ENCODE measurements at regions not wholly inside any gene's neighbourhood (a gene's known extent, or its start where the extent isn't known, plus 50 kb on each side); places are given as distances from the start of the nearest gene placed in this dataset.

GRCh38 chr14:71672596-71672995 is 259.6 kb upstream of the RGS6 start:
- no peak overlapping the region for H3K4me3 ChIP-seq (ENCODE audit: low read depth, low read length)
- DNase-seq (ENCODE audit: low read depth), result no peak
- no peak for TF ChIP-seq CTCF (IDR thresholded peaks at IDR 0.05; ENCODE audit: control insufficient read depth, extremely low read depth, insufficient read depth)

DNA sequence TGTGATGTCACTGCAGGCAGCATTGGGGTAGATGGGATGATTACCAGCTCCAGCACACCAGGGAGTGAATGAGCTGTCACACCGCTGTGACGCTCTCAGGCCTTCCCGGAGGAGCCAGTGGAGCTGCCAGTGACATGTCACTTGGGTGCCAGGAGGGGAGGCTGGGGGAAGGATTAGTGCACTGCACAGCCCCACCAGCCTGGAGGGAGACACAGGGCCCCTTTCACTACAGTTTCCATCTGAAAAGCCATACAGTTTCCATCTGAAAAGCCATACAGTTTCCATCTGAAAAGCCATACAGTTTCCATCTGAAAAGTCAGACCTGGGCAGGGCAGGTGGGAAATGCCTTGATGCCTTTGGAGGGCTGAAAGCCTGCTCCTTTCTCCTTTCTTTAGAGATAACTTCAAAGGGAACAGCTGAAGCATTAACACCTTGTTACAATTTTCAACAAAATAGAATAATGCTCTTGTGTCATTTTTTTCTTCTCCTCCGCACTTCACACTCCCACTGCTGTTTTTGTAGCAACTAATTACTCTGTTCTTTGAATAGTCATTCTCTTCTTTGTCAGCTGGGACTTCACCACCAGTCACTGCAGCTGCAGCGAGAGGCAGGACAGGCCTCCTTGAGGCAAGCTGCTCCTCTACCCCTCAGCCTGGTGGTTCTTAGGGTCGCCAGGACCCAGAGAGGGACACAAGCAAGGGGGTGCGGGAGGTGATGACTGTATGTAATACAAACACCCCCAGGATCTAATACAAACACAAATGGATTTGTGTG is 256.9 kb upstream of the RGS6 start:
- no peak for DNase-seq (ENCODE audit: low read depth)
- no peak overlapping the region for H3K4me3 ChIP-seq (ENCODE audit: low read depth, low read length)
- TF ChIP-seq CTCF (IDR thresholded peaks at IDR 0.05; ENCODE audit: control insufficient read depth, extremely low read depth, insufficient read depth), result no peak

GRCh38 chr14:71675900-71676287 is 256.3 kb upstream of the RGS6 start:
- no peak for DNase-seq (ENCODE audit: low read depth)
- no peak for TF ChIP-seq CTCF (IDR thresholded peaks at IDR 0.05; ENCODE audit: control insufficient read depth, extremely low read depth, insufficient read depth)
- no peak overlapping the region for H3K4me3 ChIP-seq (ENCODE audit: low read depth, low read length)

DNA sequence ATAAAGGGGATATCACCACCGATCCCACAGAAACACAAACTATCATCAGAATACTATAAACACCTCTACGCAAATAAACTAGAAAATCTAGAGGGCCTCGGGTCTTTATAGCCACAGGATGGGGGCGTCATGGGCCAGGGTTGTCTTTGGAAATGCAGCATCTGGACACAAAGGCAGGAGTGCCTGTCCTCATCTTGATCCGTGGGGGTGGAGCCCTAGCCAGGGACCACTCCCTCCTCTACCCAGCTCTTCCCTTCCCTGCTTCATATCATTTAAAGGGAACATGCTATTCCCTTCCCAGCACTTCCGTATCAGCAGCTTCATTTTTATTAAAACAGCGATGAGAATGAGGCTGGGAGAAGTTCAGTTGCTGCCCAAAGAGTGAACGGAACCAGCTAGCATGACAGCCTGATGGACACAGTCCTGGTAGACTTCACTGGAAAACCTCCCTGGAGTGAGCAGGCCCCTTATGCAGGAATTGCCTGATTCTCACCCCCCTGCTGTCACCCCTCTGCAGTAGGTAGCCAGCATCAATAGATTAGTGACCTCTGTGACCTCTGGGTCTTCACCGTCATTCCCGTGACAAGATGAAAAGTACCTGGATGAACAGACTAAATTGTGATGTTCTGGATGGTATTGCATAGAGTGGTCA is 251.4 kb upstream of the RGS6 start:
- TF ChIP-seq CTCF (IDR thresholded peaks at IDR 0.05; ENCODE audit: control insufficient read depth, extremely low read depth, insufficient read depth), result no peak
- no peak for DNase-seq (ENCODE audit: low read depth)
- no peak overlapping the region for H3K4me3 ChIP-seq (ENCODE audit: low read depth, low read length)

GRCh38 chr14:71682337-71682736 is 249.9 kb upstream of the RGS6 start:
- no peak for DNase-seq (ENCODE audit: low read depth)
- H3K4me3 ChIP-seq (ENCODE audit: low read depth, low read length), result no peak overlapping the region
- no peak for TF ChIP-seq CTCF (IDR thresholded peaks at IDR 0.05; ENCODE audit: control insufficient read depth, extremely low read depth, insufficient read depth)

DNA sequence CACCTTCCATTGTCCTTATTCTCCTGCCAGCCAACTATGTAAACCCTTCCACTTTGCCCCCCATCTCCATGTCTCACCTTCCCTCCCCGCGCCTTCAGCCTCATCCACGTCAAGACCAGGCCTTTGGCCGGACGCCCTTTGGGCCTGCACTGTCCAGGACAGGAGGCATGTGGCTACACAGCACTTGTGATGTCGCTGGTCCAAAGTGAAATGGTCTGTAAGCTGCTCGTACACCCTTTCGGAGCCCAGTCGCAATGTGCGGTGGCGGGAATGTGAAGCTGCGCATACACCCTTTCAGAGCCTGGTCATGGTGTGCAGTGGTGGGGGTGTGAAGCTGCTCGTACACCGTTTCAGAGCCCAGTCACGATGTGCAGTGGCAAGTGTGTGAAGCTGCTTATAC is 247.9 kb upstream of the RGS6 start:
- TF ChIP-seq CTCF (IDR thresholded peaks at IDR 0.05; ENCODE audit: control insufficient read depth, extremely low read depth, insufficient read depth), result no peak
- no peak for DNase-seq (ENCODE audit: low read depth)
- H3K4me3 ChIP-seq (ENCODE audit: low read depth, low read length), result no peak overlapping the region

Data from LNCaP clone FGC (cell line).